Suppressor macrophage treated with lipopolysaccharide for 1 hour (primary cell): ENCODE measurements at regions not wholly inside any gene's neighbourhood (a gene's known extent, or its start where the extent isn't known, plus 50 kb on each side); places are given as distances from the start of the nearest gene placed in this dataset.
A peak's percentile ranks its signal among the peaks of the same experiment; 100 is the strongest.
"Not testable (repeated sequence)": the region's sequence is repeated elsewhere in the genome, so short reads cannot be mapped to it uniquely, and the experiment has no call there.

Source experiments
- DNase-seq, 3 donors: peaks; one replicate each; pipeline ENCODE4 v3.0.0-alpha.2; 2020 to 2022

DNA sequence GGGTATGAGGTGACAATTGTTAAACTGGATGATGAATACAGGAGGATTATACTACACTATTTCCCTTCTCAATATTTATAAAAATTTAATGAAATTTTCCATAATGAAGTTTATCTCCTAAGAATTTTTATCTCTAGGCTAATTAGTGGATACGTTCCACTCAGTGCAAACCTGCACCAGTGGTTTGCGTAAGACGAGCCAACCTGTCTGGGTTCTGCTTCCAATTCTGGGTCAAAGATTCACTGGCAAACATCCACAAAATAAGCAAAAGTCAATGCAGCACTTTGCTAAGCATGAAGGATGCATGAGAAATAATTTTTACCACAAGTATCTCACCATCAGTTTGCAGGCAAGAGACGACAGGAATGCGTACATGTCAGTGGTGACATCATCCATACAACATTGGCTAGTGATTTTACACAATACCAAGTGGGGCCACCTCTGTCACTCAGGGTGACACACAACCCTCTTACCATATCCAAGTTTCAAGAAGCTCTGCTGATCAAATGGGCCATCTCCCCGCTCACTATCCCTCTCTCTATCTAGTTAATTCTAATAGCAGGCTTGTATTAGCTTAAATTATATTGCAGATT lies 51.7 kb downstream of the FAM50B start:
- no peak for DNase-seq

DNA sequence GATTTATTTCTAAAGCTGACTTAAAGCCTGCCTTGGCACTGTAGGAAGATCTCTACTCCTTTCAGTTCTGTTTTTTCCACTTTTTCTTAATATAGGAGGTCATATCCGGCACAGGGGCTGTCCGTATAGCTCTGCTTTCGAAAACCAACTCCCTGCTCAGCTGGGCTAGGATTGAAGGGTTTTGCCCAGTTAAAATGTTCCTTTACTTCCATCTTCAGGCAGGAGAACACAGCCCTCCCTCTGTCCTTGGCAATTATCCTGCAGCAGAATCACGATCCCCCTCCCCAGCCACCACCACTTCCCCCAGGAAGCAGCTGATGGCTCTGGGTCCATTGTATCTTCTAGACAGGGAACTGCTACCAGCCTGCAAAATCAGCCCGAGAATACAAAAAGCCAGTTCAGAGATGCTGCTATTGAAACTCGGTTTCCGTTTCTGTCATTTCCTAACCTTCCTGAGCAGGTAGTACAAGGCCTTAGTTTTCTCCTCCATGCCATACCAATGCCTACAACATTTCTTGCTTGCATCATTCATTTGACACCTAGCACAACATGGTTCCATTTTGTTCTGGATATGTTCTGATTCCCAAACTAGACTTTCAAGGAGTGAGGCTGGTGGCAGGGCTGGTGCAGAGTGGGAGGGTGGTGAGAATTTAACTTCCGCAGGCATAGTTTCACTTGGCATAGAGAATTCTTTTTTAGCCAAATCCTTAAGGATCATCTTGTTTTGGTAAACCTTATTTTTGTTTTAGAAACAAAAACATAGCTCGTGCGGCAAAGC lies 53.9 kb downstream of the FAM50B start:
- peak; percentile 72 to 85 (median 77) for DNase-seq

DNA sequence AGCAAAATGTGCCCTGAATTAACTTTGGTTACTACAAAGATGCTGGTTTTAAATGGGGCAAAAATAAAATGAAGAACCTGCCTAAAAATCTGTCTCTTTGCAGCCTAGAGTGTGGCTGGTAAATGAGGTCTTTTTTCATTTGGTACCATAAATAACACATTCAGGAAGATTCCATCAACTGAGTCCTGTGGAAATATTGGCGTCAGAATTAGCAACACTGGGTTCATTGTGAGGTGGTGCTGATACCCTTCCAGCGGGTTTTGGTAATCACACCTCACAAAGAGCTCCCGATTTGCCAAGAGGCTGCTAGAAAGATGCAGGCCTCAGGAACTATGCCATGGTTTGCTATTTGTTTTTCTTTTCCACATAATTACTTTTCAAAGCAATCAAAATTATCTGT lies 55.3 kb downstream of the FAM50B start:
- no peak for DNase-seq

DNA sequence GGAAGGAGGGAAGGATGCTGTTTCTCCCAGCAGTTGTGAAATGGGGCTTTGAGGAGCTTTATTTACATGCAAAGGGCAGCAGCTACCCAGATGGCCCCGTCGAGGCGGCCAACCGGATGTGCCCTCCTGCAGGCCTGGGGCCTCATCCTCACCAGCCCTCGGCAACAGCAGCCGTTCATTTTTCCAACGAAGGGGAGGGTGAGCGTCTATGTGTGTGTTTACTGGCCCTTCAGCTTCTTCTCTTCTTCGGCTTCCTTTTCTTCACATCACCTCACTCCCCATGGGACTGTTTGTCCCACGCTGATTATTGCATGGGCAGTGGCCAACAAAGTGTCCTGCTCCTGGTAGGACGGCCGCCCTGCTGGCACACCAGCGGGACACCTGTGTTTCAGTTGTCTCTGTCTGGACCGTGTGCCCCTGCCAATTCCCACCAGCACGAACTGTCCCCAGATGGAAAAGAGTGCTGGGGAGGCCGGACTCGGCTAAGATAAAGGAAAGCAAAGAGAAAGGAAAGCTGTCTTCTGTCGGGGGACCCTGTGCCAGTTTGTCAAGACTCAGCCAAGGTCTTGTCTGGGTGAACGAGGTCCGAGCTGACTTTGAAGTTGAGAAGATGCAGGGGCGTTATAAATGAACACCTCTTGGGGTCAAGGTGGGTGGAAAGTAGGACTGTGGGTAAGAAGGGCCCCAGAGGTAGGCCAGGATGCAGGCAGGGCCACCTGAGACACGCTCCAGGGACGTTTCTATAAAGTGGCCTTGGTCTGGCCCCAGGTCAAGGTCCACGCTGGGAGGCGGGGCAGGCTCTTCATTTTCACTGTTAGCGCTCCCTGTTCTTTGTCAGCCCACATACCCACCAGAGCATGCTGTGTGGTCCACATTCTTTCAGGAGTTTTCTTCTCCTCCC lies 57.0 kb downstream of the FAM50B start:
- no peak for DNase-seq

DNA sequence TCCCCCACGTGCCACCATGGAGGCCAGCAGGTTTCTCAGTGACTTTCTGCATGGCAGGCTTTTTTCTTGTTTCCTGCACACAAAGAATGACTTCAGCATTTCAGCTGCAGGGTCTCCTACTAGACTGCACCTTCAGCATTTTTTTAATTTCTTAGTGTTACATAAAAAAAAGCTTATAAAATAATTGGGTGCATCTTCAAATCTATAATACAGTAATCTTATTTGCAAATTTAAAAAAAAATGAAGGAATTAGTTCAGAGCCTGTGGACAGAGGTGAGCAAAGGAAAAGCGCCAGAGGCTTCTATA lies 57.6 kb downstream of the FAM50B start:
- DNase-seq = no peak

DNA sequence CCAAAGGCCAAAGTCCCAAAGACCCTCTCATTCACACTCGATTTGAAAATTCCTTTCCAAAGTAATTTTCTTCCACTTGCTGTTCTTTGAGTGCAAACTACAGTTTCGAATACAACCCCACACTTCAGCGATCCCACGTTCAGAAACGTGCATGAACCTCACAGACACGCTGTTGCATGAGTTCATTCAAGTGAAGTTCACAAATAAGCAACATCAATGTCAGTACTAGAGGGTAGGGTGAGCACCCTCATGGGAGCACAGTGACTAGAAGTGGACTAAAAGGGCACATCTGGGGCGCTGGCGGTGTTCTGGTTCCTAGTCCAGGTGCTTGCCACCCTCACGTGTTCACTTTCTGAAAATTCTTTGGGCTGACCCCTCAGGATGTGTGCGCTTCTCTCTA lies 59.0 kb downstream of the FAM50B start:
- DNase-seq = no peak

DNA sequence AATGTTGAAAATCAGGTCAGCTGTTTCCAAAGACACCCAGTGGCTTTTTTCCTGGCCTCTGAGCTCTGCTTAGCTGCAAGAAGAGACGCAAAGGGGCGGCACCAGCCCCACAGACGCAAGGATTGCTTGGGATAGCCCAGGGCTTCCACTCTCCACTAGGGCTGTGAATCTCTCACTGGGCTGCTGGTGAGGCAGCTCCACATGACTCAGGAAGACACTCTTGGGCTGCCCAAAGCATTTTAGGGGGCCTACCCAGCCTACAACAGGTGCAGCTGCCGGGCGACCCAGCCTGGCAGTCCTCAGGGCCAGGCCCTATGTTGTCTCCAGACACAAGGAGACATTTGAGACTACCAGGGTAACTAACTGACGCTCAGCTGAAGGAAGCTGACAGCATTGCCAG lies 59.8 kb downstream of the FAM50B start:
- DNase-seq = no peak

DNA sequence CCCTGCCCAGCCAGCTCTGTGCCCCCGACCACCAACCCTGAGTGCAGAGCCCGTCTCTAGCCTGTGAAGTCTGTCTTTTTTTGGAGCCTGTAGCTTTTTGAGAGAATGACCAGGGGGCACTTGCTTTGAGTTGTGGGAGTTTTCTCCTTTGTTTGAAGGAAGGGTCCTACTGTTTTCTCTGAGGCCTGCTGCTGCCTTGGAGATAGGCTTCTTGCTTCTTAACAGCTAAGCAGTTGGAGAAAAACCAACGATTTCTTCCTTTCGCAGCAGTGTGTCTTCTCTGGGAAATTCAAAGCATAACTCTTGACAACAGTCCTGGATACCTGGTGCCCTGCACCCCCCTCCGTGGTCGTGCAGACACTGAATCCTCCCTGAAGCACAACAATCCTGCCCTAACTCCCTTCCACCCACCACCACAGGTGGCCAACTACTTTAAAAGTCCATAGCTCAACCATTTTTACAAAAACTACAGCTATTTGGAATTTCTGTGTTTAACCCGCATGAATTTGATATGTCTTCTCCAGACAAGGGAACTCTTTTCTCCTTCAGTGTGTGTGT lies 61.0 kb downstream of the FAM50B start:
- DNase-seq = no peak

DNA sequence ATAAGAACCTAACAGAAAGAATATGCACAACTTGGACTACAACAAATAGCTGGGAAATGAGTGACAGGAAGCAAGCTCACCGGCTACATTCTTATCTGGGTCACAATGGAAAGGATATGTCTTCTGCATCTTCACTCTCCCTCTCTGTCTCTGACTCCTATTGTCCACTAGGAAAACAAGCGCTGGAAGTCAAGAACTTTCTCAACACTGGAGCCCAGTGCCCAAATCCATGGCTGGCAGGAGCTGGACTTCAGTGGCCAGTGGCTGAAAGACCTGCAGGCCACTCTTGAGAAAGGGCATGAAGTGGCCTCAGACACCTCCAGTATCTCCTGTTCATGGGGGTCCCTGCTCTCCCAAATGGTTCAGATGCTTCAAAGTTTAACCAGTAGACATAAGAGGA lies 62.0 kb downstream of the FAM50B start:
- DNase-seq = no peak

DNA sequence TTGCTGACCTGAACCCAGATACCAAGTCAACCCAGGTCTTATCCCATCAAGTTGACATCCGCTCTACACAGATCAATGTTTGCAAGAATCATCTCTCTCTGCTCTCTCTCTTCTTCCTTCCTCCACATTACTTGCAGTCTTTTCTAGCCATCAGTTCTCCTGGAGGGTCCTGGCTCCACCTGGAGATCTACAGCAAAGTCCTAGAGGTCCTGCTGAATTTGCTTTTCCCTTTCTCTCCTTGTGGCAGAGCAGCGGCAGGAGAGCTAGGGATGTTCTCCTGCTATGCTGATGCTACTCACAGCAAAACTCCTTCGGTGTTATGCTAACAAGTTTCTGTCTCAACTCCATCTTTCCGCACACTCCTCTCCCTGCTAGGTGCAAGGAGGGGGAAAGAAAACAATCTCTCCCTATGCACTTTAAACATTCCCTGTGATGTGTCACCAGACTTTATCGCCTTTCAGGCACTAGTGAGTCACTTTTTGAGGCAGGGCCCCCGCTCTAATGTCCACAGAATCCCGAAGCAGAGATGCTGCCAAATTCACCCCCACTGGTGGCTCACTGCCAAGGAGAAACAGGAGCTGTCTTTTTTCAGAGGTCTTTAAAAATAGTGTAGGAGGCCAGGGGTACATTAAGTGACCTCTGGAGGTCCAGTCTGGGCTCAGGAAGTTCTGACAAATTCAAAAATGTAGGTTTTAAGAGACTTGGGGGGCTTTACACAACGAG lies 62.6 kb downstream of the FAM50B start:
- no peak for DNase-seq

DNA sequence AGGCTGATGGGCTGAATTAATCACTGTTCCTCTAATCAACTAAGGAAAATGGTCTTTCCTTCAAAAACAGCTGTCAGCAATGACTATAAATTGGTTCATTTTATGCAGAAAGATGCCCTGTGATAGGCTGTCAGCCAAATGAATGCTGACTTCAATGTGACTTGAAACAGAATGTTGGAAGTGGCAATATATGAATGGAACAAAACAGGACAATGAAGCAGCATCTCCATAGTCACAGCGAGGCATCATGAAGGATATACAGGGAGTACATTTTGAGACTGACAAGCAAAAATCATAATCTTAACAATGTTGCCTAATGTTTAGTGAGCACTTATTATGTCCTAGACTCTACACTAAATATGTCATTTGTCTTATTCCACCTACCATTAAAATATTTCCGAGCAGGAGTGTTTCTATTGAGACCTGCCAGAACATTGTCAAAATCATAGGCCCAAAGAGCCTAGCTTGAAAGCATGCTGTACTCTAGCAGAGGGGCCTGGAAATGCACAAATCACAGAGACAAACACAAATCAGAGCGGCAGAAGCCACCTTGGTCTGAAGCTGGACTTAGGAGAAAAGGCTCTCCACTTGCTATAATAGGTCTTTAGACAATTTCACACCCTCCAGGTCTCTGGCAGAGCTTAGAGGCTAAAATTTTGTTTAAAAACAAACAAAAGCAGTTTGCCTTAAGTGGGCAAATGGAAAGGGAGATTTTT lies 63.3 kb downstream of the FAM50B start:
- no peak for DNase-seq

DNA sequence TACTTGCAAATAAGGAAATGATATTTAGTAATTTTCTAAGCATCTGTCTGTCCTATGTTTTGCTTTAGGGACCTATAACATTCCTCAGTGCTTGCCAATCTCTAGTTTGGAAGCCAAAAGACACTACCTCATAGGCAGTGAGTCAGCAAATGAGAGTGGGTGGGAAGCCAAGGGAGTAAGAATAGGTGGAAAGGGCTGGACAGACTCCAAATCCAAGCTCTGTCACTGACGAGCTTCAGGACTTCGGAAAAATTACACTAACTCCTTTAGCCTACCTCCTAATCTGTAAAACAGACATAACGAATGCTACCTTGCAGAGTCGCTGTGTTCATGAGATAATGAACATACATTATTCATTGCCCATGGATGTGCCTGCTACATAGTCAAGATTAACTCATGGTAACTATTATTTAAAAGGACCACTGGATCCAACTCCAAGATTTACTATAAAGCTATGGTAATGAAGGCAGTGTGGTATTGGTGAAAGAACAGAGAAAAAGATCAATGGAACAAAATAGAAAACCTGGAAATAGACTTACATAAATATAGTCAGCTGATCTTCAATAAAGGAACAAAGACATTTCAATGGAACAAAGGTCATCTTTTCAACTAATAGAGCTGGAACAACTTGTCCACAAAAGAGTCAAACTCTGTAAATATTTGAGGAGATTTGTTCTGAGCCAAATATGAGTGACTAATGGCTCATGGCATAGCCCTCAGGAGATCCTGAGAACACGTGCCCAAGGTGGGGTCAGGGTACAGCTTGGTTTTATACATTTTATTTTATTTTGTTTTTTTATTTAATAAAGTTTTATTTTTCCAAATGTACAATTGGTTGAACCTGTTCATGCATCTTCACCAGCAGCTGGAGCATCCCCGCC lies 64.1 kb downstream of the FAM50B start:
- DNase-seq = peak in 2 of 3 donors; percentile 9 to 16

DNA sequence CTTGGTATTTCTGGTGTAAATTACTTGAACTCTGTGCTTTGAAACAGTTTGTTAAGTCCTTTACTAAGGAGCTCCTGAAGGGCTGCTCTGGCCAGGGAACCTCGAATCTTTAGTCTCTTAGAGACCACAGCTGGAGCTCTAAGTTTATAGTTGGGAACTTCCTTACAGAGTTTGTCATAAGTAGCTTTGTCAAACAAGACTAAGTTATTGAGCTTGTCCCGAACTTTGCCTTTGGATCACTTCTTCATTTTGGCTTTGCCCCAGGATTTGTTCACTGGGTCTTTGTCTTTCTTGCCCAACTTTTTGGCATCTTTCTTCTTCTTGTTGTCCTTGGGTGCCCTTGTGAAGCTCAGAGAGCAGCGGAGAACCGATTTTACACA lies 64.8 kb downstream of the FAM50B start:
- no peak for DNase-seq

DNA sequence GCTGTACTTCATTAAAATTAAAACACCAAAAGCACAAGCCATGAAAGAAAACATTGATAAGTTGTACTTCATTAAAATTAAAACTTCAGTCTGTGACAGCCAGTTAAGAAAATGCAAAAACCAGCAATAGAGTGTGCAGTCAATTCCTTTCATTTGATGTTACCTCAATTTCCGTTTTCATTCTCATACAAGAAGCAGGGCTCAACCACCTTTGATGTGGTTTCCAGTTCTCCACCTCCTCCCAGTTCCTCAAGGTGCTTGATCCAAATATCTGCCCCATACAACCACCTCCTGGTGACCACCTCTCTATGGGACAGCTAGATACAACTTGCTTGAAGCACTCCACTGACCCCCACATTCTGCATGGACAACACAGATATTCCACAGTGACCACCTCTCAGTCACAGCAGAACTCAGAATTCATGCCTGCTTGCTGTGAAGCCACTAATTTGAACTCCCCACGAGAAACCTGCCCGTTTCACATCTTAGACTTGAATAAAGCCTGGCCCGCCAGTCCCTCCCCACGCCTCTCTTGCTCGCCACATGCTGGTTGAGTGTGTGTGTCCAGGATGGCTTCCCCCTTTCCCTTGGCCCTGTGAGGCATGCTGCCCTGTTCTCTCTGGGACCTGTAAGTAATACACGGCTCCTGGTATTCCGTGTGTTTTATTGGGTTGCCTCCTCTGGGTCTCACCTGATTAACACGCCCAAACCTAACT lies 66.1 kb downstream of the FAM50B start:
- DNase-seq = no peak

DNA sequence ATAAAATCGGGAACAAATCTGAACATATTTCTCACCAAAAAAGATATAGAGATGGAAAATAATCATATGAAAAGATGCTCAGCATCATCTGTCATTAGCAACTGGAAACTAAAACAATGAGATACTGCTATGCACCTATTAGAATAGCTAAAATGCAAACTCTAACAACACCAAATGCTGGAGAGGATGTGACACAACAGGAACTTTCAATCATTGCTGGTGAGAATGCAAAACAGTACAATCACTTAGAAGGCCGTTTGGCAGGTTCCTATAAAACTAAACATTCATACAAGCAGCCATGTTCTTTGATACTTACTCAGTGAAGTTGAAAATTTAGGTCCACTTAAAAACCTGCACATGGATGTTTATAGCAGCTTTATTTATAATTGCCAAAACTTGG lies 67.0 kb downstream of the FAM50B start:
- DNase-seq = no peak

DNA sequence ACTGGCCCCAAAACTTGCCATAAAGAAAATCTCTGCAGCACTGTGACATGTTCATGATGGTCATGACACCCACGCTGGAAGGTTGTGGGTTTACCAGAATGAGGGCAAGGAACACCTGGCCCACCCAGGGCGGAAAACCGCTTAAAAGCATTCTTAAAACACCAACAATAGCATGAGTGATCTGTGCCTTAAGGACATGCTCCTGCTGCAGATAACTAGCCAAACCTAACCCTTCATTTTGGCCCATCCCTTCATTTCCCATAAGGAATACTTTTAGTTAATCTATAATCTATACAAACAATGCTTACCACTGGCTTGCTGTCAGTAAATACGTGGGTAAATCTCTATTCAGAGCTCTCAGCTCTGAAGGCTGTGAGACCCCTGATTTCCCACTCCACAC lies 67.6 kb downstream of the FAM50B start:
- DNase-seq = not testable (repeated sequence)

DNA sequence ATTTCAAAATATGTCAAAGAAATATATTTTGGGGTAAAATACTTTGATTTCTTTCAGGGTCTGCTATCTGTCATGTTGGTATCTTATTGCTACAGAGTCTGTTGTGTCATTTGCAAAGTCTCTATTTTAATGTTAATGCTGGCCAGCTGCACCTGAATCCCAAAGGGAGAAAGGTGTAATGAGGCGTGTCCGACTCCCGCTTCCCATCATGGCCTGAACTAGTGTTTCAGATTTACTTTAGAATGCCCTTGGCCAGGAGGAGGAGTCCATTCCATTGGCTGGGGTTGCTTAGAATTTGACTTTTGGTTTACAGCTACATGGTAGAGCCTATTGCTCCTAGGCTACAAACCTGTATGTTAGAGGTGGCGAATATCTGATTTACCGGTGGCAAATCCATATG lies 69.3 kb downstream of the FAM50B start:
- DNase-seq = no peak

DNA sequence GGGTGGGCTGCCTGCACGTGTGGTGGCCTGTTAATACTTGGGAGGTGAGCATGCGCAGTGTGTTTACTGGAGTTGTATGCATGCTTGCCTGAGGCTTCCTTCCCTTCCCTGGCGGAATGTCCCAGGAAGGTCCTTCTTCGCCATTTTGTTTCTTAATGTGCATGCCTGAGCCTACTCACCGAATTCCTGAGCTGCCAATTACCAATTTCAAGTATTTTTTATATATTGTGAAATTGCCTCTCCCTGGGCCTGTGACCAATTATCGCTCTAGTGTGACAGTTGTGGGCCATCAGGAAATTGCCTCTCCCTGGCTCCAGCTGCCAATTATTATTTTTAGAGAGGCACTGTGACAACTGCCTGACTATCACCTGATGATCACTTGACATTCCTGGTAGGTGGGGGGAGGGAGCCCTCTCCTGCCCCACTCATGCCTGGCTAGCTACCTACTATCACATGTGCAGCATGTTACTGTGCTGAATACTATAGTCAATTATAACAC lies 70.0 kb downstream of the FAM50B start:
- no peak for DNase-seq

DNA sequence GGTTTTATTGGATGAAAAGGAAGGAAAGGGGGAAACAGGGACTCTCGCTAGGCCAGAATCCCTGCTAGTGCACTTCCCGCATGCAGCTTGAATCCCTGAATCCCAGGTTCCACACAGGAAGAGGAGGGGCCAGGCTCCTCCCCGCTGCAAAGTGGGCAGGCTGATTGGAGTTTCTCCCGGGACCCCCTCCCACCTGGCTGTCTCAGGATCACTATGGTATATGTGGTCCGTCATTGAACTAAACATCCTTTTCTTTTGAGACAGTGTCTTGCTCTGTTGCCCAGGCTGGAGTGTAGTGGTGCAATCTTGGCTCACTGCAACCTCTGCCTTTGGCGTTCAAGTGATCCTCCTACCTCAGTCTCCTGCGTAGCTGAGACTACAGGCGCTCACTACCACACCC lies 70.7 kb downstream of the FAM50B start:
- no peak for DNase-seq

DNA sequence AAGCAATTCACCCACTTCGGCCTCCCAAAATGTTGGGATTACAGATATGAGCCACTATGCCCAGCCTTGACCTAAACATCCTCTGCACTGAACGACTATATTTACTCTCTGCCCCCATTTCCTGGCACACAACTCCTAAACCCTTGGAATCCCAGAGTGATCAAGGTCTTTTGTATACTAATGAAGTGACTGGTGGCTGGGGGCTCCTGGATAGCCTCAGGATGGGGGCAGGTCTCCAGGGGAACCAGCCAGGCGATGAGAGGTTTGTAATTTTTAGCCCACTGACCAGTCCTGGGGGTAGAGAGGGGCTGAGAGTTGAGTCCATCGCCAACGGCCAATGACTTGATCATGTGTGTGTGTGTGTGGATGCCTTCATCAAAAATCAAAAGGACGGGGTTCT lies 71.1 kb downstream of the FAM50B start:
- DNase-seq = no peak
